H1 (cell line): ENCODE measurements at regions not wholly inside any gene's neighbourhood (a gene's known extent, or its start where the extent isn't known, plus 50 kb on each side); places are given as distances from the start of the nearest gene placed in this dataset.

Experiments used
- CTCF ChIA-PET: fragments of 300-600 bp; sonication (Branson Sonifier 250); formaldehyde crosslinking; loops from one replicate; lab custom pipeline; 2021; ENCODE audit not compliant: partially characterized antibody; lab: Charles Lee
- POLR2A ChIA-PET: fragments of 300-600 bp; sonication (Branson Sonifier 250); formaldehyde crosslinking; loops from one replicate; lab custom pipeline; 2021; ENCODE audit warnings: inconsistent platforms; ENCODE audit not compliant: partially characterized antibody; lab: Charles Lee
- DNase-seq, 2 experiments: peaks; one replicate each; pipeline versions ENCODE4 v3.0.0 to v3.0.0-alpha.2; 2010 to 2022; ENCODE audit warnings: low spot score in 2 of 2, low read depth in 1 of 2, mixed read lengths in 1 of 2
- FAIRE-seq: peaks from 2 replicates; lab custom pipeline; 2011; peaks lifted over from hg19 to GRCh38; lab: Jason Lieb, UNC
- H2AFZ ChIP-seq: 2 replicates; pipeline ENCODE4 v1.8.1; 2012; ENCODE audit warnings: low read length, inconsistent platforms
- H2AK5ac ChIP-seq: 2 replicates; pipeline ENCODE4 v1.6.1; 2013; ENCODE audit warnings: low read depth, low read length
- H2BK120ac ChIP-seq: replicated peaks from 2 replicates; pipeline ENCODE3; 2013; ENCODE audit warnings: low read depth, low read length, inconsistent platforms
- H2BK12ac ChIP-seq: 2 replicates; pipeline ENCODE4 v1.6.1; 2013; ENCODE audit warnings: low read depth, low read length
- H2BK15ac ChIP-seq: 2 replicates; pipeline ENCODE4 v1.6.1; 2013; ENCODE audit warnings: low read length
- H2BK20ac ChIP-seq: 2 replicates; pipeline ENCODE4 v1.6.1; 2013; ENCODE audit warnings: low read length
- H2BK5ac ChIP-seq: 2 replicates; pipeline ENCODE4 v1.6.1; 2013; ENCODE audit warnings: low read depth, low read length
- H3K14ac ChIP-seq: 2 replicates; pipeline ENCODE4 v1.6.1; 2013; ENCODE audit warnings: inconsistent platforms; ENCODE audit not compliant: insufficient read length
- H3K18ac ChIP-seq: 2 replicates; pipeline ENCODE4 v1.6.1; 2013; ENCODE audit warnings: low read length; ENCODE audit errors: extremely low read depth
- H3K23ac ChIP-seq: 2 replicates; pipeline ENCODE4 v1.6.1; 2013; ENCODE audit warnings: inconsistent platforms; ENCODE audit not compliant: insufficient read length
- H3K23me2 ChIP-seq: 2 replicates; pipeline ENCODE4 v1.6.1; 2013; ENCODE audit warnings: low read depth, low read length
- H3K27ac ChIP-seq: 2 replicates; pipeline ENCODE4 v1.6.1; 2011; ENCODE audit warnings: low read depth, low read length, inconsistent platforms
- H3K27me3 ChIP-seq, 4 experiments: replicated peaks in 1 of 4; 1 replicate in 1 of 4; 2 replicates in 3 of 4; pipeline versions ENCODE4 v1.6.1 to v1.8.1; 2011 to 2013; ENCODE audit warnings: low read length in 3 of 4, mild to moderate bottlenecking in 3 of 4, inconsistent platforms in 2 of 4, mixed read lengths in 2 of 4, moderate library complexity in 1 of 4; ENCODE audit not compliant: control insufficient read depth in 3 of 4, insufficient read depth in 3 of 4; ENCODE audit errors: extremely low read depth in 1 of 4
- H3K36me3 ChIP-seq, 4 experiments: 2 replicates each; pipeline versions ENCODE4 v1.6.1 to v1.8.1; 2011 to 2013; ENCODE audit warnings: mild to moderate bottlenecking in 4 of 4, low read length in 3 of 4, moderate library complexity in 2 of 4, control low read depth in 1 of 4, inconsistent platforms in 1 of 4; ENCODE audit not compliant: insufficient read depth in 4 of 4, control insufficient read depth in 2 of 4
- H3K4ac ChIP-seq: replicated peaks from 2 replicates; pipeline ENCODE3; 2013; ENCODE audit warnings: low read length, low read depth, mixed read lengths, inconsistent platforms; ENCODE audit not compliant: insufficient read length
- H3K4me1 ChIP-seq, 4 experiments: replicated peaks in 1 of 4; 1 replicate in 1 of 4; 2 replicates in 3 of 4; pipeline versions ENCODE4 v1.6.1 to v1.8.1; 2011 to 2013; ENCODE audit warnings: low read length in 3 of 4, inconsistent platforms in 2 of 4, mixed read lengths in 1 of 4; ENCODE audit not compliant: insufficient read depth in 4 of 4, control insufficient read depth in 3 of 4
- H3K4me2 ChIP-seq, 2 experiments: 2 replicates each; pipeline versions ENCODE4 v1.6.1 to v1.8.1; 2011 to 2013; ENCODE audit warnings: low read depth in 2 of 2, low read length in 2 of 2, control low read depth in 1 of 2, inconsistent platforms in 1 of 2, mild to moderate bottlenecking in 1 of 2; ENCODE audit not compliant: insufficient read depth in 1 of 2
- H3K4me3 ChIP-seq, 4 experiments: fragments of 200-600, 300-600 bp in 1 of 4; sonication (generic), shearing (Covaris generic), sonication (Bioruptor Twin) in 1 of 4; 2 replicates each; pipeline versions ENCODE4 v1.5.1 to v1.8.1; 2011 to 2016; ENCODE audit warnings: low read length in 4 of 4, low read depth in 3 of 4, control low read depth in 2 of 4, inconsistent platforms in 2 of 4, mild to moderate bottlenecking in 2 of 4, mixed read lengths in 1 of 4, moderate library complexity in 1 of 4; ENCODE audit not compliant: insufficient read depth in 2 of 4; ENCODE audit errors: extremely low read depth in 1 of 4
- H3K56ac ChIP-seq: replicated peaks from 2 replicates; pipeline ENCODE3; 2013; ENCODE audit warnings: low read depth, mild to moderate bottlenecking, mixed read lengths, low read length, inconsistent platforms; ENCODE audit not compliant: insufficient read length
- H3K79me1 ChIP-seq: 2 replicates; pipeline ENCODE4 v1.6.1; 2013; ENCODE audit warnings: low read depth, low read length, control low read depth
- H3K79me2 ChIP-seq, 2 experiments: 2 replicates each; pipeline versions ENCODE4 v1.6.1 to v1.8.1; 2012 to 2013; ENCODE audit warnings: low read length in 2 of 2, mild to moderate bottlenecking in 2 of 2, inconsistent platforms in 1 of 2; ENCODE audit not compliant: insufficient read depth in 2 of 2, control insufficient read depth in 1 of 2
- H3K9ac ChIP-seq, 4 experiments: replicated peaks in 1 of 4; 1 replicate in 1 of 4; 2 replicates in 3 of 4; pipeline versions ENCODE4 v1.6.1 to v1.8.1; 2011 to 2013; ENCODE audit warnings: low read depth in 3 of 4, low read length in 3 of 4, control low read depth in 2 of 4, mild to moderate bottlenecking in 2 of 4, moderate library complexity in 2 of 4, inconsistent platforms in 1 of 4; ENCODE audit errors: extremely low read depth in 1 of 4
- H3K9me3 ChIP-seq, 2 experiments: 2 replicates each; pipeline versions ENCODE4 v1.6.1 to v1.8.1; 2012 to 2013; ENCODE audit warnings: mild to moderate bottlenecking in 2 of 2, moderate library complexity in 2 of 2, control low read depth in 1 of 2, inconsistent platforms in 1 of 2, low read depth in 1 of 2, low read length in 1 of 2, mixed read lengths in 1 of 2; ENCODE audit not compliant: insufficient read depth in 2 of 2
- H4K20me1 ChIP-seq, 2 experiments: replicated peaks in 1 of 2; 2 replicates each; pipeline versions ENCODE3 to v1.8.1; 2011 to 2013; ENCODE audit warnings: inconsistent platforms in 2 of 2, low read length in 2 of 2, mild to moderate bottlenecking in 1 of 2; ENCODE audit not compliant: insufficient read depth in 2 of 2, control insufficient read depth in 1 of 2
- H4K5ac ChIP-seq: 2 replicates; pipeline ENCODE4 v1.6.1; 2013; ENCODE audit warnings: low read length, low read depth, mixed read lengths, inconsistent platforms; ENCODE audit not compliant: insufficient read length
- H4K8ac ChIP-seq: 2 replicates; pipeline ENCODE4 v1.8.0; 2013; ENCODE audit warnings: mild to moderate bottlenecking, moderate library complexity, low read length, inconsistent platforms; ENCODE audit not compliant: insufficient read depth; ENCODE audit errors: extremely low read depth
- H4K91ac ChIP-seq: replicated peaks from 2 replicates; pipeline ENCODE3; 2013; ENCODE audit warnings: low read length, mixed read lengths, inconsistent platforms; ENCODE audit not compliant: insufficient read length
- POLR2A ChIP-seq, 2 experiments: IDR thresholded peaks; 1 replicate in 1 of 2; 2 replicates in 1 of 2; pipeline ENCODE4 v1.6.1; 2011; ENCODE audit warnings: low read depth in 2 of 2, low read length in 2 of 2, mild to moderate bottlenecking in 2 of 2; ENCODE audit errors: control extremely low read depth in 1 of 2
- WGBS, 2 experiments: shearing (Covaris generic) in 1 of 2; methylation state at CpG; one replicate each; pipeline versions ENCODE4 v1.1.6 to v1.1.7; 2013 to 2015; ENCODE audit warnings: low lambda C conversion rate in 2 of 2, mixed read lengths in 2 of 2, inconsistent platforms in 1 of 2, low coverage in 1 of 2, missing lambda C conversion rate in 1 of 2; ENCODE audit not compliant: insufficient replicate concordance in 2 of 2, insufficient coverage in 1 of 2, insufficient read length in 1 of 2; ENCODE audit errors: extremely low coverage in 1 of 2, missing lambda C conversion rate in 1 of 2; 5-methylcytosine and 5-hydroxymethylcytosine counted together

GRCh38 chr6:14350210-14350609 lies 232.6 kb downstream of the CD83 start:
- no peak overlapping the region for H3K4me2 ChIP-seq
- ChIA-PET POLR2A (interaction anchor here (1.7 kb wide), 1 partner anchor 12 kb away, joined by 7 read pairs; no protein-coding TSS in a partner anchor), CTCF (interaction anchor here (1.6 to 3.2 kb wide), 2 partner anchors 28 to 34 kb away, joined by 4 to 13 read pairs; no protein-coding TSS in a partner anchor)
- no peaks in the 10 kb centered on the region for H3K79me2 ChIP-seq
- H4K5ac ChIP-seq = no peak overlapping the region
- no peak overlapping the region; the same call in 1 of the 2 replicates for H3K18ac ChIP-seq
- no peak overlapping the region for H4K91ac ChIP-seq
- peaks cover 0 to 8% of the 10 kb centered on the region in 2 experiments; a peak in 2 of 4 replicates for H3K9me3 ChIP-seq
- H3K27me3 ChIP-seq = no peaks in the 10 kb centered on the region; a peak in 1 of 7 replicates
- H3K36me3 ChIP-seq = no peaks in the 10 kb centered on the region
- DNase-seq = no peak
- H3K79me1 ChIP-seq = no peaks in the 10 kb centered on the region
- H3K27ac ChIP-seq = no peak overlapping the region
- H3K23ac ChIP-seq = no peak overlapping the region
- H2BK15ac ChIP-seq = 0 out of 2 replicates have a peak overlapping the region, but pooled peaks have one; percentile 12
- 87% methylated on average over 6 of the region's 6 CpGs; no CpG with 5 or more reads in 1 of the 2 experiments for WGBS, 2 experiments
- no peak overlapping the region for H3K9ac ChIP-seq
- TF ChIP-seq POLR2A (IDR thresholded peaks at IDR 0.05; ENCODE audit: control extremely low read depth in 1 of 2, low read depth in 2 of 2, low read length in 2 of 2) = no peak
- no peak overlapping the region for H4K8ac ChIP-seq
- no peak overlapping the region for H2BK12ac ChIP-seq
- no peak overlapping the region for H2BK5ac ChIP-seq
- no peaks in the 10 kb centered on the region for H3K23me2 ChIP-seq
- H4K20me1 ChIP-seq = no peaks in the 10 kb centered on the region
- H2AK5ac ChIP-seq = no peak overlapping the region
- FAIRE-seq = no peak
- no peak overlapping the region for H3K4ac ChIP-seq
- no peak overlapping the region for H3K4me3 ChIP-seq
- H2AFZ ChIP-seq = no peak overlapping the region
- H3K14ac ChIP-seq = no peak overlapping the region
- no peak overlapping the region for H2BK20ac ChIP-seq
- no peak overlapping the region for H2BK120ac ChIP-seq
- no peak overlapping the region for H3K56ac ChIP-seq
- H3K4me1 ChIP-seq = no peaks in the 10 kb centered on the region
